COLO829 (cell line): ENCODE measurements at regions not wholly inside any gene's neighbourhood (a gene's known extent, or its start where the extent isn't known, plus 50 kb on each side); places are given as distances from the start of the nearest gene placed in this dataset.

Source experiments
- DNase-seq: peaks from one replicate; pipeline ENCODE4 v3.0.0; 2012; ENCODE audit warnings: low spot score

DNA sequence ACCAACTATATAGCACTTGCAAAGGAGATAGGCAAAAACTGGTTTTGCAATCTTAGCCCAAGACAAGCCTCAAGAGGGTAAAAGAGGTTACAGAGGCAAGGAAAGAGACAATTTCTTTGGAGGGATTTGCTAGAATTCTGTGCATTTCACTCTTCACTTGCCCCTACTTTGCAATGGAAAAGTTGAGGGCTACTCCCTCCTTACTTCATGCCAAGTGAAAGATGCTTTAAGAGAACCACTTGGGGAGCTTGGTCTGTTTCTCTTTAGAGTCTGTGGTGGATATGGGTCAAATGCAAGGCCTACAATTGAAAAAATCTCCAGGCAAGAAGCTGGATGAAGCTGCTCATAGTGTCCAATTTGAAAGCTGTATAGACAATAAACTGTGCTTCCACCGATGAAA lies 167.7 kb upstream of the DIO2 start:
- DNase-seq: no peak

DNA sequence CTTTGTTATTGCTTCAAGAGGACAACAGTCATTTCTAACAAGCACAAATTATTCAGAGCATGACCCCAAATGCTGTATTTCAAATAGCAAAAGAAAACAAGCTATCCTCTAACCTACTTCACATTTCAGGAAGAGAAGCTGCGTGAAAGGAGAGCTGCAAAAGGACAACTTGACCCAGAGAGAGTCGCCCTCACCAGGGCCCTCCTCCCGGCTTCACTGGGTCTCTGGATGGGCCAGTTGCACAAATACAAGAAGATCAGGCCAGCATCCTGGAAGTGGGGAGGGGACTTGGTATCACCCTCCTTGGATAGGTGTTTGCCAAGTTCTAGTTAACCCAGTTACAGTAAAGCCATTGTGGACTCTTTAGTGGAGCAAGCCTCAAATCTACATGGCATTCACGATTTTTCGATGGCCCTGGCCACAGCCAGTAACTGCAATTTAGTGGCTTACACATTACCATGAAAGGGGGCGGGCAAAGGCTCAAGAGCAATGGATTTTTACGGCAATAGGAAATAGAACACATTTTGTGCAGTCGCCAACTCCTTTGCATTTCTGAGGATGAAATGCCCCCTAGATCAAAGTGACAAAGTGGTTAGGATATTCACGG lies 166.9 kb upstream of the DIO2 start:
- no peak for DNase-seq

DNA sequence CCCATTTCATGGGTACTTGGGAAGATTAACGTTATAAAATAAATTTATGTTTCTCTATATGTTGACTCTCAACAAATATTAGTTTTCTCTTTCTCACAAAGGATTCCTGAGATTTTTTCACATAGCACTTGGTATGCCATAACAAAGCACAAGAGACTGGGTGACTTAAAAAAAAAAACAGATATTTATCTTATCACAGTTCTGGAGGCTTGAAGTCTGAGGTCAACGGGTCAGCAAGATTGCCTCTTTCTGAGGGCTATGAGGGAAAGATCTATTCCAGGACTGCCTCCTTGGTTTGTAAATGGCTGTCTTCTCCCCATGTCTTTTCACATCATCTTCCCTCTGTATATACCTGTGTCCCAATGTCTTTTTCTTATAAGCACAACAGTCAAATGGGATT lies 153.5 kb upstream of the DIO2 start:
- no peak for DNase-seq

DNA sequence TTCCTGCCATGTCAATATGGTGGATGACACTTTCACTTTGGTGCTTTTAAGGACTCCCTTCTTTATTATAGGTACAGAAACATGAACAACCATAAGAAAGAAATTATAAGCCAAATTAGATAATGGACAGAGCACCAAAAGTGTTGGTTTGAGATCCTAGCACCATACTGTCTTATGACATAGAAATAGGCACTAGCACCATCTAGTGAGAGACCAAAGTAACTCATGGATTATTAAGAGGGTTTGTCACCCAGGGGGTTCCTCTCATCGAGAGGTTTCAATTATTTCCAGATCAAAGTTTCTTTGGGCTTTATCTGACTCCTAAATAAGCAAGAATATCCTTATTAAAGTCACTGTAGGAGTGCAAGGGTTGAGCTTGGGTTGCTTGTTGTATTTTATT lies 153.0 kb upstream of the DIO2 start:
- DNase-seq: peak; percentile 63

DNA sequence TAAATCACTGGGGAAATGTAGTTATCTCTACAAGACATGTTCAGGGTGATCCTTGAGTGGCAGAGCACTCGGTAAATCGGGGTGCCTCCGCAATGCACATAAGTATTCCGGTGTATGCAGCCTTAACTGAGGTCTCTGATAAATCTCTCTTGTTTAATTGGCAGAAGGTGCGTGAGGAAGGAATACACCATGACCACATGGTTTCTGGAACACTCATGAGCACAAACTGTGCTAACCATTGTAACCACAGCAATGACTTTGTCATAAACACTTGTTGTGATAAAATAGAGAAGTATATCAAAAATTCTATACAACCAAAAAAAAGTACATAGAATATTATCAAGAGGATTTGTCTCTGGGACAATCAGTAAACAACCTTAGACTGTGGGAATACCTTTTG lies 146.8 kb upstream of the DIO2 start:
- no peak for DNase-seq

DNA sequence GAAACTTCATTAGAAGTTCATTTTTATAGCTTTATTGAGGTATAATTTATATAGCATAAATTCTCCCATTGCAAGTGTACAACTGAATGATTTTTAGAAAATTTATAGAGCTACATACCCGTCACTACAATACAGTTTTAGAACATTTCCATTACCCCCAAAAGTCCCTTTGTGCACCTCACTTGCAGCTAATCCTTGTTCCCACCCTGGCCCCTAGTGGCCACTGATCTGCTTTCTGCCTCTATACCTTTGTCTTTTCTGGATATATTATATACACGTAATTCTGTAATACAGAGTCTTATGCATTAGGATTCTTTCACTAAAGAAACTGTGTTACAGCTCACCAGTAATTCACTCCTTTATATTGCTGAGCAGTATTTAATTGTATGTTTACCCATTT lies 145.1 kb upstream of the DIO2 start:
- DNase-seq: peak; percentile 7

DNA sequence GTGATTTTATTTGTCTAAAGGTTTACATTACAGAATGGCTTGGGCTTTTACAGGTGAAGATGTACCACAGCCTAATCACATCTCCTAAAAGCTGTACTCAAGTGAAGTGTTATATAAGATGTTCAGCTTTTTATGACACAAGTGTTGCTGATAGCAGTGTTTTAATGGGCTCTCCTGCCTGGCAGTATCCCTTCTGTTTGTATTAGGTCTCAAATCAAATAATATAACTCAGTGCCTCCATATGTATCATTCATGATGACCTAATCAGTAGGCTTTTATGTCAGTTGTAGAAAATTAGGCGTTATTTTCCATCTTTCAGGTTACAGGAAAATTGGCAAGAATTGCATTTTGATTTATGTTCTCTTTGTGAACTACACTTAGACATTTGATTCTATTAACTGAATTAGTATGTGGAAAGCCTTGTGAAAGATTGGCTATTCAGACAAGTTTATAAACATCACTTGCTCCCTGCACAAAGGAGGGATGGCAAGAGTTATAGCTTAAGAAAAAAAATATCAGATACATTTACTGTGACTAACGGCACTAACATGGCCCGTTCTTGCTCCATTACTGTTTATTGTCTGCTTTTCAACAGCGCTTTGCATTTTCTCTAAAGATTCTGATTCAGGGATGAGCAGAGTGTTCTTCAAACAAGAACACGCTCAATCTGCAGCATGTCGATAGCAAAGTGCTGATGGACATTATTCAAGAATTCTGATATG lies 143.7 kb upstream of the DIO2 start:
- no peak for DNase-seq

DNA sequence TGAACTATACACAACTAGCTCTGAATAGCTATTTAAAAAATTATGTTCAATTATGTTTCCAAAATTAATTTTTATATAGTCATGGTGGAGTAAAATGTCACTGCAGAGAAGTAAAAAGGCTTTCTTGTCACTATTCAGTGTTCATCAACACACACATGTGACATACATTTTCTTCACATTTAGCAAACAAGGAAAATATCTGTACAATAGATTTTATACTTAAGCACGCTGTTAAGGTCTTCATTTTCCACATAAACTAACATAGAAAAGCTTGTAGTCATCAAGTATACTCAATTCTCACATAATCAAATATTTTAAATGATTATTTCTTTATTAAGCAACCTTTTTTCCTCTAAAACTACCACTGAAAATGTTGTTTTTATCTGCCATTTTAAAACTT lies 141.2 kb upstream of the DIO2 start:
- no peak for DNase-seq

DNA sequence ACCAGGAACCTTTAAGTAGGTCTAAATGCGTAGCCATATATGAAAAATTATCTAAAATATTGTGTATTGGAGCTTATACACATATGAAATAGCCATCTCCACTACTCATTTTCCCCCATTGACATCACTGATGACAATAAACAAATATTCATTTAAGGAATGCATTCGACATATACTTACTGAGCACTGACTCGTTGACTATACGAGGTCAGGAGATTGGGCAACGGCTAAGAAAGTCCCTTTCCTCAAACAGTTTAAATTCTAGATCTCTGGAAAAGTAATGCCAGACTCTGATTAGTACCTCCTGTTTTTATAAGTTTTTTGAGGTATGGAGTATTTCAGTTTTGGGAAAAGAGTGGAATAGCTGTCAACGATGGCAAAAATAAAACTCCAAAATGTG lies 139.4 kb upstream of the DIO2 start:
- no peak for DNase-seq

DNA sequence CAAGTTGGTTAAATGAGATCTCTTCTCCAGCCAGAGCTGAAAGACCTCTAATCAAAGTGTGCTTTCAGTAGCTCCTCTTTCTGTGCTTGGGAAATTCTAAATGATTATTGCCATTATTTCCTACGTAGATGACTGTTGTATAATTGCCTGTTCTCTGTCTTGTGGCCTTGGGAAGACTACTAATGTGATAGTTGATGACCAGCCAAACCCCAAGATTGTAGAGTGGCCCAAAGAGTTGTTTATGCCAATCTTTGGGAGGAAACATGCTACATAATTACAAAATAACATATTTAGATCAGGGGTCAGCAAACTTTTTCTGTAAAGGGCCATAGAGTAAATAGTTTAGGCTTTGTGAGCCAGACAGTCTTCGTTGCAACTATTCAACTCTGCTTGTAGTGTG lies 135.1 kb upstream of the DIO2 start:
- no peak for DNase-seq

DNA sequence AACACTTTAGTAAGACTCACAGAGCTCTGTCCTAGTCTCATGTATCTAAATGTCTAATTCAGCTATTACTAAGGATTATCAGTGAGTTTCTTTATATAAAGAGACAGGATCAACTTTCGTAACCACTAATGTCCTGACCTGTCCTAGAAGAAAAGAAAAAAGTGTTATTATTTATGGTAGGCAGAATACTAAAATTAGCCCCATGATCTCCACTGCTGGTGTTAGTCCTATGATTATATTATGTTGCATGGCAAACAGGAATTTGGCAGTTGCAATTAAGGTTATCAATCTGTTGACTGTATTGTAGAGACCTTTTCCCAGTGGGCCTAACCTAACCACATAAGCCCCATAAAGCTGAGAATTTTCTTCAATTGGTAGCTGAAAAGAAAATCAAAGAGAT lies 132.9 kb upstream of the DIO2 start:
- DNase-seq: no peak

DNA sequence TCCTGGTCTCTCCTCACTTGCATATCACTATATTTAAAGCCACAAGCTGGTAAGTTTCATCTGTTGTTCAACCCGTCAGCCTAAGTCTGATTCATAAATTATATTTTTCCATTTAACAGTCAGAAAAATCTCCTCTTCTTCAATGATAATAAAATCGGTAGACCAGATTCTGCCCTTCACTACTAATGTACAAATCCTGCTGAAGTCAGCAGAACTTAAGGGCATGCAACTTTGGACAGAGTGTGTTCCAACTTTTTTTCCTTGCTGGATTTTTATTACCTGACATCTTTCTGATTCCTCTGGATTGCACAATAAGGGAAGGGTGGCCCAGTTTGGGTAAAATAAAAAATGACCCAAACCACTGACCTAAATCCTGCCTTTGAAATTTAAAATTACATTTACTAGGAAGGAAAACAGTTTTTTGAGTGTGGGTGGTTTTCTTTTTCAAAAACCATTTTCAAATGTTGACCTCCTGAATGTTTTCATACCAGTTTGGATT lies 125.4 kb upstream of the DIO2 start:
- DNase-seq: no peak

DNA sequence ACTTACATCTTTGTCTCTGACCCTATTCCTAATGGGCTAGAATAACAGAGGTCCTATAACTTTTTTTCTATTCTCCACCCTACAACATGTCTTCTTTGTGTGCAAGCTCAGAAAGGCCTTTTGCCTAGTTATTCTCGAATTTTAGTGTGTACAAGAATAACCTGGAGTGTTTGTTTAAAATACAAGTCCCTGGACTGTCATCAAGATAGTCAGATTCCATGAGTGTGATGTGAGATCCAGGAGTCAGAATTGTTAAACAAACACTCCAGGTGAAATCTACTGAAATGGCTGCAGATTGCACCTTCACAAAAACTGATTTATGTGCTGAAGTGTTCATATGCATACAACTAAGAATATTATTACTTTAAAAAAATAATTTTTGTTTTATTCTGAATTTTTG lies 114.4 kb upstream of the DIO2 start:
- no peak for DNase-seq

DNA sequence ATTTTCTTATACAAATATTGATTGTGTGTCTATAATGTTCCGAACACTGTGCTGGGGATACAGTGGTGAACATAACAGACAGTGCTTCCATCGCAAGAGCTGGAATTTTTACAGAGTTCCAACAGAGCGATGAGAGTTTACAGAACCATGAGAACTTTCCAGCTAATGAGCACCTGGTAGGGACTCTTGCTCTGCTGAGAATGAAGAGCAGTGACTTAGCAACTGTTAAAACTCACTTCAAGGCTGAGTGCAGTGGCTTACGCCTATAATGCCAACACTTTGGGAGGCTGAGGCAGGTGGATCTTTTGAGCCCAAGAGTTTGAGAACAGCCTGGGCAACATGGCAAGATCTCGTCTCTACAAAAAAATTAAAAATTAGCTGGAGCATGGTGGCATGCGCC lies 113.8 kb upstream of the DIO2 start:
- no peak for DNase-seq

DNA sequence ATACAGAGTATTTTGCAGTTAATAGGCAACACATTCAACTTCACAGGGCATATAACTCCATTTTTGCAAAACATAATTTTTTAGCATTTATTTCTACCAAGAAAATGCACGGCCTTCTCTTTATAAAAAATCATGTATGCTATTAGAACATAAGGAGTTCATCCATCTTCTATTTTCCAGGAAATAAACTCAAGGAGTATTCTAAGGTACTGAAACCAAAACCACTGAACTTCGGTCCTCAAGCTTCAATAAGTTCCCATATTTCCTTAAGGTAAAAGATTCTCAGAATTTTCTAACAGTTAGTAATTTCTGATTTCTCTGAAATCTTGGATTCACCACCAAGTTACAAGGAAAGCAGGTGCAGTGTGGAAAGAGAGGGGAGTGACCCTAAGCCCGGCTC lies 113.3 kb upstream of the DIO2 start:
- DNase-seq: no peak

DNA sequence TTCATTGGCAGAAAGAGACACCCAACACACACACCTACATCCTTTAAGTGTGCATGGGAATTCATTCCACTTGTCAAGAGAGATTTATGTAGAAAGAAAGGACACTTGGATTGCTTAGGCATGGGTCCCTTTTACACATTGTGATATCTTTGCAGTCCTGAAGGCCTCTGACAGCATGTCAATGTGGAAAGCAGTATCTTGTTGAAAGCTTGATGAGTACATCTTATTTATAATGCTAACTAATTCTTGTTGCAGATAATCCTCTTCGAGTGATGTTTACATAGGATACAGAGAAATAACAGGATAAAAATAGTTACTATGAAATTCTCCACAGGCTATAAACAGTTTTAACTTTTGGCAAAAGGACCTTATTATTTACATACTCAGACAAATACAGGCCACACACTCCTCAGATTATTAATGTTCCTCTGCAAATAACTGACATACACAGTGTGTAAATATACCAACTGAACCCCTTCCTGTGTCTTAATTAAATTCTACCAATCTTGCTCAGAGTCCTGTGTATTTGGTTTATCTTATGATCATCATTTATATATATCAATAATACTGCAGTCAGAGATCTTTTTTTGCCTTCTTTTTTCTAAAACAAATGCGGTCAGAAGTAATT lies 111.8 kb upstream of the DIO2 start:
- DNase-seq: no peak

DNA sequence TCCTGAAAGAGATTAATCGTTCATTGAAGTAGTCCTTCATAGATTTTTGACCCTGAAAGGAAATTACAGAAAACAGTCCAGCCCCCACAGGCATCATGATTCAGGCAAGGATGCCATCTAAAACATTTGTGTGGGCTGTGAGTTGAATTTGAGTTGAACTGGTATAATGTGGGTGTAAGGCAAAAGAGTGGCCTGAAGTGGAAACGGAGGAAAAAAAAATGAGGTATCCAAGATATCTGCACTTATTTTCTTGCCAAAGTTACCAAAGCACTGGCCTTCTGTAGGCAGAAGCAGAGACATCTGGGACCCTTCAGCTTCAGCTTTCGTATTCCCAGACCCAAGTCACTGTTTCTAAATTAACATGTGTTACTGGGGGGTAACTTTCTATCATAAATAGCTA lies 105.1 kb upstream of the DIO2 start:
- no peak for DNase-seq

DNA sequence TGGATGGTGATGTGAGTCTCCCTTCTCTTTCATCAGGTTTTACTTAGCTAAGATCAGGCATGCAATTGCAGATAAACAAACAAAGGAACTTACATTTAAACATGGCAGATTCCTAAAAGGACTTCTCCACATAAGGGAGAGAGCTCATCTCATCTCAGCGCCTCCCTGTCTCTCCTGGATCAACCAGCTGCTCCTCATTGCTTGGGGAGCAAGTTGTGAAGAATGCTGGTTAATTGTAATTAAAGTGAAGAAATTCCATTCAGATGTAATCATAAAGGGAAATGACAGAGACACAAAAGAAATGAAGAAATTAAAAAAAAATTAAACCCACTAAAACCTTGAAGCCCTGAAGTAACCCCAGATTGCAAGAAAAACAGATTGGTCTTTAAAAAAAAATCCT lies 104.4 kb upstream of the DIO2 start:
- no peak for DNase-seq

DNA sequence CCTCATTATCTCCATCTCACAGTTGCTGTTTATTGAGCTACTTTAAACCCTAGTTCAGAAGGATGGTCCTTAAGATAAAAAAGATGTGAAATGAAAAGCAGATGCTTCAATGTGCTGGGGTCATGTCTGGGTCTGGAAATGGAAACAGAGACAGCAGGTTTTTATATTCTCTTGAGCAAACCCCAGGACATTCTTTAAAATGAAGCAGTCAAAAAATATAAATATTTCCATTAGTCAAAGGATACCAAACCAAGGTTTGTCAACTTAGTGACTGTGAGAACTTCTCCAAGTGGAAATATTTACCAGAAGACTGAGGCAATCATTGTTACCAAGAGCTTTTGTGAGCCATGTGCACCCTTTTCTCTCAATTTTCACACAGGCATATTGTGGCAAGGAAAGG lies 102.5 kb upstream of the DIO2 start:
- no peak for DNase-seq

DNA sequence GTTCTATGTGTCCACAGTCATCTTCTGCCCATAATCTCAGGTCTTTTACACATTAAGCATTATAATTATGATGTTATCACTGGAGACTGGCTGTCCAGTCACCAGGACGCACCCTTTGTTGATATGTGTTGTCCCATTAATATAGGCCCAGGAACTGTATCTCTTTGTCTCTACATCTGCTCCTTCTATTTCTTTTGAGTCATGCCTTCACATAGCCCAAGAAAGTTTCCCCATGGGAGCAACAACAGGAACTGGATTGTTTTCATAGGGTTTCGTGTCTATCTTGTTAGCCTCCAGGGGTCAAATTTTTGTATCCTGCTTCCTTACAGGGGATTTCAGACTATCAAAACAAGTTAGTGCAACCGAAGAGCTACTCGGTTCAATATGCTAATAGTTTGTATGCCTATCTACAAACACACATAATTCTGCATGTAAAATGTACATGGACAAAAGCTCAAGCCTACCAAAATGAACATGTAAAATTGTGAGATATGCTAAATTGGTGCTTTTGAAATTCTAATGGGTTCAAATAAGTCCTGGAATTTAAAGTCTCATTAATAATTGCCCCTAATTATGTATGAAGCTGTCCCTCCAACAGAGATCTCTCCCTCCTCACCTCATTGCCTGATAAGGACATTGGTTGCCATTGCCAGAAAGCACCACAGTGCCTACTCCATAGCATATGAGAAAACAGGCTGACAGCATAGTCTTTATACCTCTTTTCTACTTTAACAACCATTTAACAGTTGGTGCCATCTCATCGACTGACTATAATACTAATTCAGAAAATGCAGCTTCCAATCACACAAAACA lies 99.8 kb upstream of the DIO2 start:
- peak; percentile 95 for DNase-seq

DNA sequence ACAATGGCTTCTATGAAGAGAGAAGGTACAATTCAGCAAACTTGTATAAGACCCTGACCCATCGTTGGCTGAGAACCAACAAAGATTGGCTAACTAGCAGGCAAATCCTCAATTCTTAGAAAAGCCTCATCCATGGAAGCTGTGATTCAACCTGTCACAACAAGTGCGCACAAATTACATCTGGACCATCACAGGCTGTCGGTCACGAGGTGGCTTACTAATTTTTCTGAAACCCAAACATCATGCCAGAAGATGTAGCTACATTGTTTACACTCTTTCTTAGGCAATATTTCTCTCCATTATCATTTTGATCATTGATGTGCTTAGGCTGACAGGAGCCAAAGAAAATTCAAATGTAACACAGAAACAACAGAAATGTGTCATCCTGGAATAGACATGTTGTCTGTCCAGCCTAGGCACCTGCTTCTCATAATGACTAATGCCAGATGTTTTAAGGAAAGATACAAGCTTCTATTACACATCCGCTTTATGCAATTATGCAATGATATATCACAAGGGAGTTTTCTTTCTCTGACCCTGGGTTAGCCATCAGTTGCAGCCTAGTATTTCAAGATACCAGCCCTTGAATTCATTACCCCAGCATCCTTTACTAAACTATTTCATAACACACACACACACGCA lies 92.9 kb upstream of the DIO2 start:
- DNase-seq: no peak

DNA sequence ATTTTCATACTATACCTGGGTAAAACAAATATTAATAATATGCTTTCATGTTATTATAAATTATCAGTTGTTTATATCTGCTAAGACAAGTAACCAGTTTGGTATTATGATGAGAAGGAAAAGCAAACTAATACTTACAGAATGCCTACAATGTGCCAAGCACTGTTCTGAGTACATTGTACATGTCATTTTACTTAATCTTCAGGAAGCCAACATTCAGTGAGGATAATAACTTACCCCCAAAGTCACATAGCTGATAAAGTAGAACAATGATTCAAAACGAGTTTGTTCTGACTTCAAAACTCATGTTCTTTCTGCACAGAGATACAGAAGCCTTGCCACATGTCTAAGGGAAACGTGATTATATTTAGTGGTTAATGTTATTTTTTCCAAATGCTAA lies 89.0 kb upstream of the DIO2 start:
- DNase-seq: no peak
